Esophagus muscularis mucosa (tissue), 3 donors: ENCODE measurements at regions not wholly inside any gene's neighbourhood (a gene's known extent, or its start where the extent isn't known, plus 50 kb on each side); places are given as distances from the start of the nearest gene placed in this dataset.

Experiments used
- EP300 ChIP-seq: sonication (generic); formaldehyde crosslinking; IDR thresholded peaks from one replicate; pipeline ENCODE4 v1.6.1; 2017; ENCODE audit warnings: antibody characterized with exemption
- TF ChIP-seq, protein P1 (sequence below), 3 experiments: fragments of 200-600 bp in 2 of 3; fragments of 450-650 bp in 1 of 3; sonication (generic) in 2 of 3; IDR thresholded peaks; one replicate each; pipeline ENCODE4 v1.5.1; 2017 to 2019; ENCODE audit warnings: antibody characterized with exemption in 3 of 3, mild to moderate bottlenecking in 2 of 3, moderate library complexity in 1 of 3

DNA sequence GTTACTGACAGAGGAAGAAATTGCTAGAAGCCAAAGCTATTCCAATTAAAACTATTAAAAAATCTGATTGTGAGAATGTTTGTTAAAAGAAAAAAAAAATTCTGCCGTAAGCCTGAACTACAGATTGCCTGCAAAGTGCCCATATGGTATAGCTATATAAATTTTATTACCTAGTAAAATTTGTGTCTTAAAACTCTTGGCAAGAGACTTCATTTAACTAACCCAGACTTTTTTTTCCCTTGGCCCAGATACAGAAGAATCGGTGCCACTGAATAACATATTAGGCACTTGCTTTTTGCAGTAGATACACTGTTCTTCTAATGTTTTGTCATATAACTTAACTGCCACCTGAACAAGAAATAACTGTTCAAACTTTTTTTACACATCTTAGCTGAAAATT lies 125.5 kb downstream of the RPS29 start:
- TF ChIP-seq EP300 = no peak
- TF ChIP-seq, protein P1, sequence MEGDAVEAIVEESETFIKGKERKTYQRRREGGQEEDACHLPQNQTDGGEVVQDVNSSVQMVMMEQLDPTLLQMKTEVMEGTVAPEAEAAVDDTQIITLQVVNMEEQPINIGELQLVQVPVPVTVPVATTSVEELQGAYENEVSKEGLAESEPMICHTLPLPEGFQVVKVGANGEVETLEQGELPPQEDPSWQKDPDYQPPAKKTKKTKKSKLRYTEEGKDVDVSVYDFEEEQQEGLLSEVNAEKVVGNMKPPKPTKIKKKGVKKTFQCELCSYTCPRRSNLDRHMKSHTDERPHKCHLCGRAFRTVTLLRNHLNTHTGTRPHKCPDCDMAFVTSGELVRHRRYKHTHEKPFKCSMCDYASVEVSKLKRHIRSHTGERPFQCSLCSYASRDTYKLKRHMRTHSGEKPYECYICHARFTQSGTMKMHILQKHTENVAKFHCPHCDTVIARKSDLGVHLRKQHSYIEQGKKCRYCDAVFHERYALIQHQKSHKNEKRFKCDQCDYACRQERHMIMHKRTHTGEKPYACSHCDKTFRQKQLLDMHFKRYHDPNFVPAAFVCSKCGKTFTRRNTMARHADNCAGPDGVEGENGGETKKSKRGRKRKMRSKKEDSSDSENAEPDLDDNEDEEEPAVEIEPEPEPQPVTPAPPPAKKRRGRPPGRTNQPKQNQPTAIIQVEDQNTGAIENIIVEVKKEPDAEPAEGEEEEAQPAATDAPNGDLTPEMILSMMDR (IDR thresholded peaks at IDR 0.05) = no peak
